HFFc6 (cell line): ENCODE measurements at regions not wholly inside any gene's neighbourhood (a gene's known extent, or its start where the extent isn't known, plus 50 kb on each side); places are given as distances from the start of the nearest gene placed in this dataset.
"Not testable (repeated sequence)": the region's sequence is repeated elsewhere in the genome, so short reads cannot be mapped to it uniquely, and the experiment has no call there.

Source experiments
- DNase-seq: peaks from one replicate; pipeline ENCODE4 v3.0.0-alpha.2; 2018
- H3K27ac Mint-ChIP-seq: 2 replicates; pipeline ENCODE4 v1.8.0; 2020; ENCODE audit warnings: mild to moderate bottlenecking, mixed read lengths
- H3K27me3 Mint-ChIP-seq: 2 replicates; pipeline ENCODE4 v1.8.0; 2021; ENCODE audit warnings: mild to moderate bottlenecking, moderate library complexity, mixed read lengths; ENCODE audit not compliant: insufficient read depth
- H3K36me3 Mint-ChIP-seq: 2 replicates; pipeline ENCODE4 v1.8.0; 2021; ENCODE audit warnings: low read depth, mixed read lengths
- H3K4me1 Mint-ChIP-seq: 2 replicates; pipeline ENCODE4 v1.8.0; 2020; ENCODE audit warnings: low read depth, mixed read lengths
- H3K4me3 Mint-ChIP-seq: 2 replicates; pipeline ENCODE4 v1.8.0; 2020; ENCODE audit warnings: mild to moderate bottlenecking, moderate library complexity, mixed read lengths
- H3K9me3 Mint-ChIP-seq: 2 replicates; pipeline ENCODE4 v1.8.0; 2020; ENCODE audit warnings: mild to moderate bottlenecking, mixed read lengths
- CTCF ChIP-seq: fragments of 200-600 bp; sonication (generic); IDR thresholded peaks from 2 replicates; pipeline ENCODE4 v1.5.0; 2021; ENCODE audit warnings: antibody characterized with exemption, mild to moderate bottlenecking

- no peaks in the 10 kb centered on the region for H3K4me1 Mint-ChIP-seq
- H3K27me3 Mint-ChIP-seq, result peaks cover 2% of the 10 kb centered on the region; the same call in 1 of the 2 replicates
- peaks cover 10% of the 10 kb centered on the region; the same call in 1 of the 2 replicates for H3K36me3 Mint-ChIP-seq
- TF ChIP-seq CTCF, result no peak
- DNase-seq, result no peak
- H3K9me3 Mint-ChIP-seq, result peaks cover 63% of the 10 kb centered on the region
- H3K27ac Mint-ChIP-seq, result no peak overlapping the region
- H3K4me3 Mint-ChIP-seq, result no peak overlapping the region
Measured at GRCh38 chr1:14403961-14404645, 194.4 kb upstream of the KAZN start.

GRCh38 chr1:14404862-14405301, 193.6 kb upstream of the KAZN start:
- peaks cover 2% of the 10 kb centered on the region; the same call in 1 of the 2 replicates for H3K27me3 Mint-ChIP-seq
- TF ChIP-seq CTCF, result no peak
- no peak for DNase-seq
- H3K4me3 Mint-ChIP-seq, result no peak overlapping the region
- no peaks in the 10 kb centered on the region for H3K4me1 Mint-ChIP-seq
- H3K36me3 Mint-ChIP-seq, result peaks cover 6% of the 10 kb centered on the region; the same call in 1 of the 2 replicates
- H3K9me3 Mint-ChIP-seq, result peaks cover 63% of the 10 kb centered on the region
- no peak overlapping the region for H3K27ac Mint-ChIP-seq

GRCh38 chr1:14412235-14412634, 186.2 kb upstream of the KAZN start:
- Mint-ChIP-seq H3K27me3 (no peaks in the 10 kb centered on the region), H3K36me3 (peaks cover 12% of the 10 kb centered on the region; the same call in 1 of the 2 replicates), H3K9me3 (peaks cover 68% of the 10 kb centered on the region), H3K4me3 (no peak overlapping the region), H3K4me1 (no peaks in the 10 kb centered on the region), H3K27ac (no peak overlapping the region)
- DNase-seq, result no peak
- TF ChIP-seq CTCF, result no peak

- no peaks in the 10 kb centered on the region for H3K4me1 Mint-ChIP-seq
- H3K36me3 Mint-ChIP-seq, result peaks cover 7% of the 10 kb centered on the region; the same call in 1 of the 2 replicates
- H3K9me3 Mint-ChIP-seq, result peaks cover 63% of the 10 kb centered on the region
- H3K27ac Mint-ChIP-seq, result no peak overlapping the region
- no peaks in the 10 kb centered on the region for H3K27me3 Mint-ChIP-seq
- H3K4me3 Mint-ChIP-seq, result no peak overlapping the region
- no peak for DNase-seq
- TF ChIP-seq CTCF, result no peak
Measured at GRCh38 chr1:14413819-14414490, 184.5 kb upstream of the KAZN start.

GRCh38 chr1:14415396-14415795, 183.1 kb upstream of the KAZN start:
- H3K27me3 Mint-ChIP-seq, result no peaks in the 10 kb centered on the region
- peaks cover 4% of the 10 kb centered on the region; the same call in 1 of the 2 replicates for H3K36me3 Mint-ChIP-seq
- no peak overlapping the region for H3K4me3 Mint-ChIP-seq
- TF ChIP-seq CTCF, result no peak
- no peak overlapping the region for H3K27ac Mint-ChIP-seq
- H3K9me3 Mint-ChIP-seq, result peaks cover 60% of the 10 kb centered on the region
- no peak for DNase-seq
- H3K4me1 Mint-ChIP-seq, result no peaks in the 10 kb centered on the region

- H3K27ac Mint-ChIP-seq, H3K36me3 Mint-ChIP-seq, H3K27me3 Mint-ChIP-seq, DNase-seq, H3K4me1 Mint-ChIP-seq, H3K4me3 Mint-ChIP-seq: not testable (repeated sequence)
- peaks cover 48% of the 10 kb centered on the region for H3K9me3 Mint-ChIP-seq
Measured at GRCh38 chr1:14419778-14420218, 178.7 kb upstream of the KAZN start.
